H1 (cell line): ENCODE measurements at regions not wholly inside any gene's neighbourhood (a gene's known extent, or its start where the extent isn't known, plus 50 kb on each side); places are given as distances from the start of the nearest gene placed in this dataset.

Source experiments
- CTCF ChIA-PET: fragments of 300-600 bp; sonication (Branson Sonifier 250); formaldehyde crosslinking; loops from one replicate; lab custom pipeline; 2021; ENCODE audit not compliant: partially characterized antibody; lab: Charles Lee
- POLR2A ChIA-PET: fragments of 300-600 bp; sonication (Branson Sonifier 250); formaldehyde crosslinking; loops from one replicate; lab custom pipeline; 2021; ENCODE audit warnings: inconsistent platforms; ENCODE audit not compliant: partially characterized antibody; lab: Charles Lee
- DNase-seq, 2 experiments: peaks; one replicate each; pipeline versions ENCODE4 v3.0.0 to v3.0.0-alpha.2; 2010 to 2022; ENCODE audit warnings: low spot score in 2 of 2, low read depth in 1 of 2, mixed read lengths in 1 of 2
- FAIRE-seq: peaks from 2 replicates; lab custom pipeline; 2011; peaks lifted over from hg19 to GRCh38; lab: Jason Lieb, UNC
- H2AFZ ChIP-seq: 2 replicates; pipeline ENCODE4 v1.8.1; 2012; ENCODE audit warnings: low read length, inconsistent platforms
- H2AK5ac ChIP-seq: 2 replicates; pipeline ENCODE4 v1.6.1; 2013; ENCODE audit warnings: low read depth, low read length
- H2BK120ac ChIP-seq: replicated peaks from 2 replicates; pipeline ENCODE3; 2013; ENCODE audit warnings: low read depth, low read length, inconsistent platforms
- H2BK12ac ChIP-seq: 2 replicates; pipeline ENCODE4 v1.6.1; 2013; ENCODE audit warnings: low read depth, low read length
- H2BK15ac ChIP-seq: 2 replicates; pipeline ENCODE4 v1.6.1; 2013; ENCODE audit warnings: low read length
- H2BK20ac ChIP-seq: 2 replicates; pipeline ENCODE4 v1.6.1; 2013; ENCODE audit warnings: low read length
- H2BK5ac ChIP-seq: 2 replicates; pipeline ENCODE4 v1.6.1; 2013; ENCODE audit warnings: low read depth, low read length
- H3K14ac ChIP-seq: 2 replicates; pipeline ENCODE4 v1.6.1; 2013; ENCODE audit warnings: inconsistent platforms; ENCODE audit not compliant: insufficient read length
- H3K18ac ChIP-seq: 2 replicates; pipeline ENCODE4 v1.6.1; 2013; ENCODE audit warnings: low read length; ENCODE audit errors: extremely low read depth
- H3K23ac ChIP-seq: 2 replicates; pipeline ENCODE4 v1.6.1; 2013; ENCODE audit warnings: inconsistent platforms; ENCODE audit not compliant: insufficient read length
- H3K23me2 ChIP-seq: 2 replicates; pipeline ENCODE4 v1.6.1; 2013; ENCODE audit warnings: low read depth, low read length
- H3K27ac ChIP-seq: 2 replicates; pipeline ENCODE4 v1.6.1; 2011; ENCODE audit warnings: low read depth, low read length, inconsistent platforms
- H3K27me3 ChIP-seq, 4 experiments: replicated peaks in 1 of 4; 1 replicate in 1 of 4; 2 replicates in 3 of 4; pipeline versions ENCODE4 v1.6.1 to v1.8.1; 2011 to 2013; ENCODE audit warnings: low read length in 3 of 4, mild to moderate bottlenecking in 3 of 4, inconsistent platforms in 2 of 4, mixed read lengths in 2 of 4, moderate library complexity in 1 of 4; ENCODE audit not compliant: control insufficient read depth in 3 of 4, insufficient read depth in 3 of 4; ENCODE audit errors: extremely low read depth in 1 of 4
- H3K36me3 ChIP-seq, 4 experiments: 2 replicates each; pipeline versions ENCODE4 v1.6.1 to v1.8.1; 2011 to 2013; ENCODE audit warnings: mild to moderate bottlenecking in 4 of 4, low read length in 3 of 4, moderate library complexity in 2 of 4, control low read depth in 1 of 4, inconsistent platforms in 1 of 4; ENCODE audit not compliant: insufficient read depth in 4 of 4, control insufficient read depth in 2 of 4
- H3K4ac ChIP-seq: replicated peaks from 2 replicates; pipeline ENCODE3; 2013; ENCODE audit warnings: low read length, low read depth, mixed read lengths, inconsistent platforms; ENCODE audit not compliant: insufficient read length
- H3K4me1 ChIP-seq, 4 experiments: replicated peaks in 1 of 4; 1 replicate in 1 of 4; 2 replicates in 3 of 4; pipeline versions ENCODE4 v1.6.1 to v1.8.1; 2011 to 2013; ENCODE audit warnings: low read length in 3 of 4, inconsistent platforms in 2 of 4, mixed read lengths in 1 of 4; ENCODE audit not compliant: insufficient read depth in 4 of 4, control insufficient read depth in 3 of 4
- H3K4me2 ChIP-seq, 2 experiments: 2 replicates each; pipeline versions ENCODE4 v1.6.1 to v1.8.1; 2011 to 2013; ENCODE audit warnings: low read depth in 2 of 2, low read length in 2 of 2, control low read depth in 1 of 2, inconsistent platforms in 1 of 2, mild to moderate bottlenecking in 1 of 2; ENCODE audit not compliant: insufficient read depth in 1 of 2
- H3K4me3 ChIP-seq, 4 experiments: fragments of 200-600, 300-600 bp in 1 of 4; sonication (generic), shearing (Covaris generic), sonication (Bioruptor Twin) in 1 of 4; 2 replicates each; pipeline versions ENCODE4 v1.5.1 to v1.8.1; 2011 to 2016; ENCODE audit warnings: low read length in 4 of 4, low read depth in 3 of 4, control low read depth in 2 of 4, inconsistent platforms in 2 of 4, mild to moderate bottlenecking in 2 of 4, mixed read lengths in 1 of 4, moderate library complexity in 1 of 4; ENCODE audit not compliant: insufficient read depth in 2 of 4; ENCODE audit errors: extremely low read depth in 1 of 4
- H3K56ac ChIP-seq: replicated peaks from 2 replicates; pipeline ENCODE3; 2013; ENCODE audit warnings: low read depth, mild to moderate bottlenecking, mixed read lengths, low read length, inconsistent platforms; ENCODE audit not compliant: insufficient read length
- H3K79me1 ChIP-seq: 2 replicates; pipeline ENCODE4 v1.6.1; 2013; ENCODE audit warnings: low read depth, low read length, control low read depth
- H3K79me2 ChIP-seq, 2 experiments: 2 replicates each; pipeline versions ENCODE4 v1.6.1 to v1.8.1; 2012 to 2013; ENCODE audit warnings: low read length in 2 of 2, mild to moderate bottlenecking in 2 of 2, inconsistent platforms in 1 of 2; ENCODE audit not compliant: insufficient read depth in 2 of 2, control insufficient read depth in 1 of 2
- H3K9ac ChIP-seq, 4 experiments: replicated peaks in 1 of 4; 1 replicate in 1 of 4; 2 replicates in 3 of 4; pipeline versions ENCODE4 v1.6.1 to v1.8.1; 2011 to 2013; ENCODE audit warnings: low read depth in 3 of 4, low read length in 3 of 4, control low read depth in 2 of 4, mild to moderate bottlenecking in 2 of 4, moderate library complexity in 2 of 4, inconsistent platforms in 1 of 4; ENCODE audit errors: extremely low read depth in 1 of 4
- H3K9me3 ChIP-seq, 2 experiments: 2 replicates each; pipeline versions ENCODE4 v1.6.1 to v1.8.1; 2012 to 2013; ENCODE audit warnings: mild to moderate bottlenecking in 2 of 2, moderate library complexity in 2 of 2, control low read depth in 1 of 2, inconsistent platforms in 1 of 2, low read depth in 1 of 2, low read length in 1 of 2, mixed read lengths in 1 of 2; ENCODE audit not compliant: insufficient read depth in 2 of 2
- H4K20me1 ChIP-seq, 2 experiments: replicated peaks in 1 of 2; 2 replicates each; pipeline versions ENCODE3 to v1.8.1; 2011 to 2013; ENCODE audit warnings: inconsistent platforms in 2 of 2, low read length in 2 of 2, mild to moderate bottlenecking in 1 of 2; ENCODE audit not compliant: insufficient read depth in 2 of 2, control insufficient read depth in 1 of 2
- H4K5ac ChIP-seq: 2 replicates; pipeline ENCODE4 v1.6.1; 2013; ENCODE audit warnings: low read length, low read depth, mixed read lengths, inconsistent platforms; ENCODE audit not compliant: insufficient read length
- H4K8ac ChIP-seq: 2 replicates; pipeline ENCODE4 v1.8.0; 2013; ENCODE audit warnings: mild to moderate bottlenecking, moderate library complexity, low read length, inconsistent platforms; ENCODE audit not compliant: insufficient read depth; ENCODE audit errors: extremely low read depth
- H4K91ac ChIP-seq: replicated peaks from 2 replicates; pipeline ENCODE3; 2013; ENCODE audit warnings: low read length, mixed read lengths, inconsistent platforms; ENCODE audit not compliant: insufficient read length
- CBX5 ChIP-seq: fragments of 300-800, 300-1000 bp; sonication (generic); IDR thresholded peaks from 2 replicates; pipeline ENCODE4 v1.7.1; 2016; ENCODE audit warnings: antibody characterized with exemption, low read length, low read depth
- CHD2 ChIP-seq: IDR thresholded peaks from 2 replicates; pipeline ENCODE4 v1.6.1; 2012; ENCODE audit warnings: low read length, improper control_type of control experiment
- E2F6 ChIP-seq: IDR thresholded peaks from 2 replicates; pipeline ENCODE4 v1.6.1; 2012; ENCODE audit warnings: inconsistent platforms
- JUND ChIP-seq: IDR thresholded peaks from 2 replicates; pipeline ENCODE4 v1.6.1; 2011; ENCODE audit warnings: mild to moderate bottlenecking, improper control_type of control experiment, low read length
- NRF1 ChIP-seq: IDR thresholded peaks from 2 replicates; pipeline ENCODE4 v1.6.1; 2011; ENCODE audit warnings: mild to moderate bottlenecking, low read depth, low read length, improper control_type of control experiment
- PHF8 ChIP-seq: fragments of 200-600 bp; sonication (generic); conservative IDR thresholded peaks from 2 replicates; pipeline ENCODE4 v1.7.1; 2012; ENCODE audit warnings: low read depth, mild to moderate bottlenecking, inconsistent platforms, low read length, moderate library complexity
- POLR2AphosphoS5 ChIP-seq: IDR thresholded peaks from 2 replicates; pipeline ENCODE4 v1.6.1; 2011; ENCODE audit warnings: low read depth, low read length
- SIRT6 ChIP-seq: IDR thresholded peaks from one replicate; pipeline ENCODE4 v1.7.1; 2012; ENCODE audit warnings: low read length, inconsistent platforms
- TBP ChIP-seq: IDR thresholded peaks from 2 replicates; pipeline ENCODE4 v1.6.1; 2011; ENCODE audit warnings: low read depth, low read length, improper control_type of control experiment
- YY1 ChIP-seq: IDR thresholded peaks from 2 replicates; pipeline ENCODE4 v1.6.1; 2011; ENCODE audit warnings: low read depth, mild to moderate bottlenecking, low read length
- WGBS, 2 experiments: shearing (Covaris generic) in 1 of 2; methylation state at CpG; one replicate each; pipeline versions ENCODE4 v1.1.6 to v1.1.7; 2013 to 2015; ENCODE audit warnings: low lambda C conversion rate in 2 of 2, mixed read lengths in 2 of 2, inconsistent platforms in 1 of 2, low coverage in 1 of 2, missing lambda C conversion rate in 1 of 2; ENCODE audit not compliant: insufficient replicate concordance in 2 of 2, insufficient coverage in 1 of 2, insufficient read length in 1 of 2; ENCODE audit errors: extremely low coverage in 1 of 2, missing lambda C conversion rate in 1 of 2; 5-methylcytosine and 5-hydroxymethylcytosine counted together
- TF ChIP-seq, protein P1 (sequence below): IDR thresholded peaks from 2 replicates; pipeline ENCODE4 v1.6.1; 2012; ENCODE audit warnings: low read length, inconsistent platforms
- TF ChIP-seq, protein P2 (sequence below): IDR thresholded peaks from 2 replicates; pipeline ENCODE4 v1.6.1; 2011; ENCODE audit warnings: low read length, improper control_type of control experiment

GRCh38 chr16:62261760-62262159 is 225.5 kb upstream of the CDH8 start:
- POLR2A ChIA-PET = interaction anchor here (0.8 kb wide), 1 partner anchor 31 kb away, joined by 3 read pairs; no protein-coding TSS in a partner anchor
- TF ChIP-seq NRF1 (no peak), POLR2AphosphoS5 (no peak), JUND (no peak), CHD2 (no peak), E2F6 (no peak), CBX5 (no peak), YY1 (no peak), PHF8 (no peak), SIRT6 (no peak), TBP (no peak)
- TF ChIP-seq, protein P1, sequence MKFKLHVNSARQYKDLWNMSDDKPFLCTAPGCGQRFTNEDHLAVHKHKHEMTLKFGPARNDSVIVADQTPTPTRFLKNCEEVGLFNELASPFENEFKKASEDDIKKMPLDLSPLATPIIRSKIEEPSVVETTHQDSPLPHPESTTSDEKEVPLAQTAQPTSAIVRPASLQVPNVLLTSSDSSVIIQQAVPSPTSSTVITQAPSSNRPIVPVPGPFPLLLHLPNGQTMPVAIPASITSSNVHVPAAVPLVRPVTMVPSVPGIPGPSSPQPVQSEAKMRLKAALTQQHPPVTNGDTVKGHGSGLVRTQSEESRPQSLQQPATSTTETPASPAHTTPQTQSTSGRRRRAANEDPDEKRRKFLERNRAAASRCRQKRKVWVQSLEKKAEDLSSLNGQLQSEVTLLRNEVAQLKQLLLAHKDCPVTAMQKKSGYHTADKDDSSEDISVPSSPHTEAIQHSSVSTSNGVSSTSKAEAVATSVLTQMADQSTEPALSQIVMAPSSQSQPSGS = no peak
- TF ChIP-seq, protein P2, sequence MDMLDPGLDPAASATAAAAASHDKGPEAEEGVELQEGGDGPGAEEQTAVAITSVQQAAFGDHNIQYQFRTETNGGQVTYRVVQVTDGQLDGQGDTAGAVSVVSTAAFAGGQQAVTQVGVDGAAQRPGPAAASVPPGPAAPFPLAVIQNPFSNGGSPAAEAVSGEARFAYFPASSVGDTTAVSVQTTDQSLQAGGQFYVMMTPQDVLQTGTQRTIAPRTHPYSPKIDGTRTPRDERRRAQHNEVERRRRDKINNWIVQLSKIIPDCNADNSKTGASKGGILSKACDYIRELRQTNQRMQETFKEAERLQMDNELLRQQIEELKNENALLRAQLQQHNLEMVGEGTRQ = no peak

More at GRCh38 chr16:62261760-62262159, 225.5 kb upstream of the CDH8 start:
- H3K4me3 ChIP-seq = no peak overlapping the region
- no peak overlapping the region for H4K8ac ChIP-seq
- H3K4me2 ChIP-seq = no peak overlapping the region
- H2BK15ac ChIP-seq = no peak overlapping the region
- H3K27me3 ChIP-seq = no peaks in the 10 kb centered on the region
- no peaks in the 10 kb centered on the region for H3K79me2 ChIP-seq
- H3K9ac ChIP-seq = no peak overlapping the region
- no peak overlapping the region for H2BK5ac ChIP-seq
- H3K14ac ChIP-seq = no peak overlapping the region
- no peak overlapping the region for H3K18ac ChIP-seq
- H3K4ac ChIP-seq = no peak overlapping the region
- no peak overlapping the region for H2BK12ac ChIP-seq
- no peak overlapping the region for H3K27ac ChIP-seq
- no peaks in the 10 kb centered on the region for H3K36me3 ChIP-seq
- H2BK120ac ChIP-seq = no peak overlapping the region
- CTCF ChIA-PET = interaction anchor here (0.7 to 2.5 kb wide), 4 partner anchors 12 to 445 kb away, joined by 4 to 5 read pairs (median 4); no protein-coding TSS in a partner anchor
- 98% methylated on average over 3 of the region's 3 CpGs; no CpG with 5 or more reads in 1 of the 2 experiments for WGBS, 2 experiments
- peaks cover 0 to 3% (median 0%) of the 10 kb centered on the region in 4 experiments; a peak in 1 of 7 replicates for H3K4me1 ChIP-seq
- H2AFZ ChIP-seq = no peak overlapping the region
- no peaks in the 10 kb centered on the region for H3K79me1 ChIP-seq
- H3K56ac ChIP-seq = no peak overlapping the region
- H2BK20ac ChIP-seq = no peak overlapping the region
- no peak overlapping the region for H2AK5ac ChIP-seq
- H3K23ac ChIP-seq = no peak overlapping the region
- H4K91ac ChIP-seq = no peak overlapping the region
- no peaks in the 10 kb centered on the region for H4K20me1 ChIP-seq
- H4K5ac ChIP-seq = no peak overlapping the region
- no peaks in the 10 kb centered on the region for H3K23me2 ChIP-seq
- no peaks in the 10 kb centered on the region for H3K9me3 ChIP-seq
- FAIRE-seq = no peak
- DNase-seq = no peak
